SU-DHL-6 (cell line): ENCODE measurements at regions not wholly inside any gene's neighbourhood (a gene's known extent, or its start where the extent isn't known, plus 50 kb on each side); places are given as distances from the start of the nearest gene placed in this dataset.

ENCODE experiments used
- EZH2phosphoT487 ChIP-seq: fragments of 200-600 bp; sonication (generic), shearing (Covaris generic); conservative IDR thresholded peaks from 2 replicates; pipeline ENCODE4 v1.6.1; 2018; ENCODE audit warnings: mild to moderate bottlenecking, antibody characterized with exemption, low read length, moderate library complexity, mixed read lengths
- TF ChIP-seq, protein P1 (sequence below): fragments of 200-600 bp; sonication (generic); IDR thresholded peaks from one replicate; pipeline ENCODE4 v1.5.1; 2017; ENCODE audit warnings: antibody characterized with exemption, mild to moderate bottlenecking, low read length, moderate library complexity; ENCODE audit not compliant: insufficient read depth, poor library complexity, severe bottlenecking

DNA sequence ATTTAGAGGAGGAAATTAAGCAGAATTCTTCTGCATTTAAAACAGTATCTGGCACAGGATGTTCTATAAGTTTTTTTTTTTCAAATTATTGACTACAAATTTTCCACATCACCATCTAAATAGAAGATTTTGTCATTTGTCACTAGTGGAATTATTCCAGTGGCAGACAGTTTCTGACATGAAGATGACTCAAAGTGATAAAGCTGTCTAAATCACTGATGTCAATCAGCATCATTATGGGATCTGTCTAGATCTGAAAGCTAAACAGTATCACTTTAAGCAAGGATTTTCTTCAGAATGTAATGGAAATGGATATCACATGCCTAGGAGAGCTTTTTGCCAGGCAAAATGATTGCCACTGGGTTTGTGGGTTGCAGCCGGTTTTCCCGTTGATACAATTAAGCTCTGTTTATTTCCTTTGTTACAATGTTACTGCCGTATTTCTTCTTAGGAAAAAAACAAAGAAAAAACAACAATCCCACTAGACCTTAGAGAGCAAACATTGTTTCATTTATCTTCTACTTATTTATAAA lies 1657.0 kb upstream of the PRR20A start:
- TF ChIP-seq, protein P1, sequence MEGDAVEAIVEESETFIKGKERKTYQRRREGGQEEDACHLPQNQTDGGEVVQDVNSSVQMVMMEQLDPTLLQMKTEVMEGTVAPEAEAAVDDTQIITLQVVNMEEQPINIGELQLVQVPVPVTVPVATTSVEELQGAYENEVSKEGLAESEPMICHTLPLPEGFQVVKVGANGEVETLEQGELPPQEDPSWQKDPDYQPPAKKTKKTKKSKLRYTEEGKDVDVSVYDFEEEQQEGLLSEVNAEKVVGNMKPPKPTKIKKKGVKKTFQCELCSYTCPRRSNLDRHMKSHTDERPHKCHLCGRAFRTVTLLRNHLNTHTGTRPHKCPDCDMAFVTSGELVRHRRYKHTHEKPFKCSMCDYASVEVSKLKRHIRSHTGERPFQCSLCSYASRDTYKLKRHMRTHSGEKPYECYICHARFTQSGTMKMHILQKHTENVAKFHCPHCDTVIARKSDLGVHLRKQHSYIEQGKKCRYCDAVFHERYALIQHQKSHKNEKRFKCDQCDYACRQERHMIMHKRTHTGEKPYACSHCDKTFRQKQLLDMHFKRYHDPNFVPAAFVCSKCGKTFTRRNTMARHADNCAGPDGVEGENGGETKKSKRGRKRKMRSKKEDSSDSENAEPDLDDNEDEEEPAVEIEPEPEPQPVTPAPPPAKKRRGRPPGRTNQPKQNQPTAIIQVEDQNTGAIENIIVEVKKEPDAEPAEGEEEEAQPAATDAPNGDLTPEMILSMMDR = no peak
- no peak for TF ChIP-seq EZH2phosphoT487
